Nephron (organoid): ENCODE measurements at regions not wholly inside any gene's neighbourhood (a gene's known extent, or its start where the extent isn't known, plus 50 kb on each side); places are given as distances from the start of the nearest gene placed in this dataset.

ENCODE experiments used
- H3K27ac Mint-ChIP-seq, 3 experiments: 2 replicates each; pipeline ENCODE4 v1.8.0; 2020; ENCODE audit warnings: mixed read lengths in 3 of 3, mild to moderate bottlenecking in 2 of 3, moderate library complexity in 1 of 3
- H3K27me3 Mint-ChIP-seq: 2 replicates; pipeline ENCODE4 v1.8.0; 2021; ENCODE audit warnings: low read depth, mild to moderate bottlenecking, moderate library complexity, mixed read lengths
- H3K36me3 Mint-ChIP-seq: 2 replicates; pipeline ENCODE4 v1.8.0; 2020; ENCODE audit warnings: low read depth, mixed read lengths
- H3K4me1 Mint-ChIP-seq: 2 replicates; pipeline ENCODE4 v1.8.0; 2020; ENCODE audit warnings: mixed read lengths
- H3K4me3 Mint-ChIP-seq, 3 experiments: 2 replicates each; pipeline ENCODE4 v1.8.0; 2020; ENCODE audit warnings: mild to moderate bottlenecking in 3 of 3, mixed read lengths in 3 of 3, moderate library complexity in 2 of 3
- H3K9me3 Mint-ChIP-seq: 2 replicates; pipeline ENCODE4 v1.8.0; 2020; ENCODE audit warnings: mixed read lengths
- CTCF ChIP-seq, 3 experiments: fragments of 200-600 bp; sonication (generic); IDR thresholded peaks; one replicate each; pipeline ENCODE4 v1.5.0; 2021; ENCODE audit warnings: antibody characterized with exemption in 3 of 3; ENCODE audit not compliant: unreplicated experiment in 3 of 3

- H3K4me1 Mint-ChIP-seq: peaks cover 27% of the 10 kb centered on the region
- no peaks in the 10 kb centered on the region for H3K27me3 Mint-ChIP-seq
- H3K36me3 Mint-ChIP-seq: no peaks in the 10 kb centered on the region
- no peak for TF ChIP-seq CTCF (IDR thresholded peaks at IDR 0.05; ENCODE audit: unreplicated experiment in 3 of 3)
- H3K9me3 Mint-ChIP-seq: no peaks in the 10 kb centered on the region
- no peak overlapping the region for H3K27ac Mint-ChIP-seq
- H3K4me3 Mint-ChIP-seq: no peak overlapping the region
Measured at GRCh38 chr3:110900576-110900975, 171.0 kb upstream of the NECTIN3 start.

- Mint-ChIP-seq H3K9me3 (no peaks in the 10 kb centered on the region), H3K4me3 (no peak overlapping the region), H3K27ac (no peak overlapping the region), H3K4me1 (peaks cover 37% of the 10 kb centered on the region), H3K36me3 (no peaks in the 10 kb centered on the region), H3K27me3 (no peaks in the 10 kb centered on the region)
- no peak for TF ChIP-seq CTCF (IDR thresholded peaks at IDR 0.05; ENCODE audit: unreplicated experiment in 3 of 3)
Measured at GRCh38 chr3:110901536-110901935, 170.1 kb upstream of the NECTIN3 start.

GRCh38 chr3:110902453-110903085 lies 169.0 kb upstream of the NECTIN3 start:
- TF ChIP-seq CTCF (IDR thresholded peaks at IDR 0.05; ENCODE audit: unreplicated experiment in 3 of 3): no peak
- no peak overlapping the region for H3K4me3 Mint-ChIP-seq
- no peaks in the 10 kb centered on the region for H3K36me3 Mint-ChIP-seq
- no peak overlapping the region for H3K27ac Mint-ChIP-seq
- H3K9me3 Mint-ChIP-seq: no peaks in the 10 kb centered on the region
- peaks cover 41% of the 10 kb centered on the region for H3K4me1 Mint-ChIP-seq
- H3K27me3 Mint-ChIP-seq: no peaks in the 10 kb centered on the region

- Mint-ChIP-seq H3K4me3 (no peak overlapping the region), H3K27ac (no peak overlapping the region), H3K36me3 (no peaks in the 10 kb centered on the region), H3K4me1 (peaks cover 48% of the 10 kb centered on the region), H3K9me3 (no peaks in the 10 kb centered on the region), H3K27me3 (no peaks in the 10 kb centered on the region)
- no peak for TF ChIP-seq CTCF (IDR thresholded peaks at IDR 0.05; ENCODE audit: unreplicated experiment in 3 of 3)
Measured at GRCh38 chr3:110903771-110904519, 167.7 kb upstream of the NECTIN3 start.

GRCh38 chr3:110904520-110904890 lies 167.1 kb upstream of the NECTIN3 start:
- no peaks in the 10 kb centered on the region for H3K27me3 Mint-ChIP-seq

More at GRCh38 chr3:110904520-110904890, 167.1 kb upstream of the NECTIN3 start:
- Mint-ChIP-seq H3K9me3 (no peaks in the 10 kb centered on the region), H3K27ac (no peak overlapping the region), H3K4me1 (peaks cover 51% of the 10 kb centered on the region), H3K36me3 (no peaks in the 10 kb centered on the region), H3K4me3 (no peak overlapping the region)
- no peak for TF ChIP-seq CTCF (IDR thresholded peaks at IDR 0.05; ENCODE audit: unreplicated experiment in 3 of 3)
